Mucosa of descending colon (tissue), 3 donors: ENCODE measurements at regions not wholly inside any gene's neighbourhood (a gene's known extent, or its start where the extent isn't known, plus 50 kb on each side); places are given as distances from the start of the nearest gene placed in this dataset.

ENCODE experiments used
- ATAC-seq: fragments of 200-7000 bp; cut with Tn5 transposase; one replicate; pipeline ENCODE4 v1.9.1; 2020; ENCODE audit warnings: mild to moderate bottlenecking, moderate library complexity
- DNase-seq, 3 donors: peaks; one replicate each; pipeline ENCODE4 v3.0.0-alpha.2; 2020
- H3K36me3 ChIP-seq: fragments of 200-600 bp; one replicate; pipeline ENCODE4 v1.8.0; 2021; ENCODE audit warnings: low read depth, mild to moderate bottlenecking
- H3K4me1 ChIP-seq: fragments of 200-600 bp; one replicate; pipeline ENCODE4 v1.8.0; 2021; ENCODE audit warnings: low read depth, mild to moderate bottlenecking
- H3K4me3 ChIP-seq: fragments of 200-600 bp; one replicate; pipeline ENCODE4 v1.8.0; 2021; ENCODE audit warnings: mild to moderate bottlenecking
- H3K9me3 ChIP-seq: fragments of 200-600 bp; one replicate; pipeline ENCODE4 v1.8.0; 2021; ENCODE audit warnings: mild to moderate bottlenecking
- CTCF ChIP-seq: fragments of 200-600 bp; IDR thresholded peaks from one replicate; pipeline ENCODE4 v1.8.0; 2022; ENCODE audit warnings: antibody characterized with exemption, mild to moderate bottlenecking
- intact Hi-C, 2 donors: fragments of 100-400 bp; cut with DNase I in 1 of 2; cut with micrococcal nuclease in 1 of 2; formaldehyde crosslinking; loops; one replicate each; pipeline versions ENCODE4 v1.11.0 to v1.11.1; 2022; cut with DNase I, micrococcal nuclease
- donor health status: DM: no; HTN: no; CAD: no; lungs with moderate emphysema.
- donor health status: DM: no; HTN: no; CAD: no.
- donor health status: DM: no; HTN: yes; CAD: no.

DNA sequence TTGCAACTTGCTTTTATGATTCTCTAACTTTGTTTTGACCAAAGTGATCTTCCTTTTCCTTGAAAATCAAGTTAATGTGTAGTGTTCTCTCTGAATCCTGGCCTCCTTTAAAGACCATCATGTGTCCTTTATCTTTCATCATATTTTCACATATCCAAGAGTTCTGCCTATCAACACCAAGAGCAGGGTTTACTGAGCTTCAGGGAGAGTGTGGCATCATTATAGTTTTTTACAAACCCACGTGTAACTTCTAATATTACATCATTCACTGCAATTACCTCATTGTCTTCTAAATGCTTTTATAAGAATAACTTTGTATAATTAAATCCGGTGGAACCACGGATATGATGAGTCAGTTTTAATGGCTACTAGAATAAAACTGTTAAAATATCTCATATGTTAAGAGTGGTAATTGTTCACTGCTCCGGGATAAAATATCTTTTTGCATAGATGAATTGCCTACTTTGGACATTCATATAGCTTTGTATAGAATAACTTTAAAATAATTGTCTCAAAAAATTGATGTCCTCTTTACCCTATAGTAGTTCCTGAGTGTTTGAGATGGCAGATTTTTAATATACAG lies 248.8 kb upstream of the GRM7 start:
- Histone ChIP-seq H3K36me3 (no peaks in the 10 kb centered on the region), H3K4me1 (no peaks in the 10 kb centered on the region), H3K4me3 (no peak overlapping the region), H3K9me3 (no peaks in the 10 kb centered on the region)
- DNase-seq: no peak
- TF ChIP-seq CTCF: no peak
- no peak for ATAC-seq
- intact Hi-C loops: no loop called here

DNA sequence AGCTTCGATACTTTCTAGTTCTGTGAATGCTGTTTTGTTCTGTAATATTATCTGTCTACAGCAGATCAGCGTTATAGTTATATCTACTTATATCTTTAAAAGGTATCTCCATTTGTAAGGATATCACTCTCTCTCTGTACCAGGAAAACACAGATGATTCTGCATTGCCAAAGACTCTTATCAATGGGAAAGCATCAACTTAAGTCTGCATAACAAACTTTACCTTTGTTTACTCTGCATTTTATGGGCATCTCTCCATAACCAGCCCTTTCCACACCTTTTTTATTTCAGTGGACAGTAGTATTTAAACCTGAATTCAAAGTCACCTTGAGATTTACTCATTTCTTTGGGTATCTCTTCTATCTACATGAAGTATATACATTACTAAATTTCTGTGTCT lies 238.7 kb upstream of the GRM7 start:
- no peak overlapping the region for H3K4me3 ChIP-seq
- H3K4me1 ChIP-seq: no peaks in the 10 kb centered on the region
- peak; percentile 82 for ATAC-seq
- intact Hi-C loops: no loop called here
- no peak for TF ChIP-seq CTCF
- no peak for DNase-seq
- no peaks in the 10 kb centered on the region for H3K9me3 ChIP-seq
- H3K36me3 ChIP-seq: no peaks in the 10 kb centered on the region

DNA sequence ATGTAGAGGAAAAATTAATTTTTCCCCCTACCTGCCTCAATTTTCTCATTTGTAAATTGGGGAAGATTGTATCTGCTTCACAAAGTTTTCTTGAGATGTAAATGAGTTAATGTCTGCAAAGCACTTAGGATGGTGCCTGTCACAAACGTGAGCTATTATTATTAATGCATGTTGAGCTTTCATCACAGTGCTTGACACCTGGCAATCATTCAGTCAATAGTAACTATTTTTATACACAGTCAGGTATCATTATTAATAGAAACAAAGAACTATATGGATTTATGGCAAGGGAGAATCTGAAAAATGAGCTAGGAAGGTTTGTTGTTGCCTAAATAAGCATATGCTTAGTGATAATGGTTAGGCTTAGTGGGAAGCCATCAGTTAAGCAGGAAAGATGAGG lies 238.2 kb upstream of the GRM7 start:
- TF ChIP-seq CTCF: no peak
- no peak for DNase-seq
- Histone ChIP-seq H3K36me3 (no peaks in the 10 kb centered on the region), H3K4me3 (no peak overlapping the region), H3K4me1 (no peaks in the 10 kb centered on the region), H3K9me3 (no peaks in the 10 kb centered on the region)
- intact Hi-C loops: no loop called here
- no peak for ATAC-seq

DNA sequence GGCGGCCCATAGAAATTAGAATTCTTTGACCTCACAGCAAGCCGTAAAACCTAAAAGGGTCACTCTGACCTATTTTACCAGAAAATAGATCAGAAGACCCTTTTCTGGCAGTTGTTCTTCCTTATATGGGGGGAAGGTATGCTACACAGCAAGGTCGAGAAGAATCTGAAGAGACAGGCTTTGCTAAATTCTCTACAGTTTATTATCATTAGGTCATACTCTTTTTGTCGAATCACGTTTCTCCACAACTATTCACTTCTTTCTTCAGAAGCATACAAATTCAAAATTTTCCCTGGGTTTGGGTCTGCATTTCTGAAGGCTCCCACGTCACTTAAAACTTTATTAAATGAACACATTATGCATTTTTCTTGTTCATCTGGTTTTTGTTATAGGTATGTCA lies 229.5 kb upstream of the GRM7 start:
- no peaks in the 10 kb centered on the region for H3K4me1 ChIP-seq
- no peak overlapping the region for H3K4me3 ChIP-seq
- intact Hi-C loops: no loop called here
- H3K9me3 ChIP-seq: no peaks in the 10 kb centered on the region
- ATAC-seq: no peak
- H3K36me3 ChIP-seq: no peaks in the 10 kb centered on the region
- DNase-seq: no peak
- TF ChIP-seq CTCF: no peak

DNA sequence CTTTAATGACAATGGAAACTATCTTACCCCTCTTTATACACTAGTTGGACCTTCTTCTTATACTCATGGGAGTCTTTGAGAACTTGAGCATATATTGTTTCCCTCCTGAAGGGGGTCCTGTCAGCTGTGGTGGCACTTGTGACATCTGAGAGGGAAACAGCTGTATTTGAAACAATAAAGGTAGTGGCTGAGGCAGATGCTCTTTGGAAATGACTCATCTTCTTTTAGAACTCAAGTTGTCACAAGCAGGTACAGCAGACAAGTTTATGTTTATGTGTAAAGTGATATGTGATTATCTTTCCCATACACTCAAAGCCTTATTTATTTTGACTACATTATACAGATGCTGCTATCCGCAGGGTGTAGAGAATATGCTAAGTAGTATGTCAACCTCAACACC lies 220.0 kb upstream of the GRM7 start:
- ATAC-seq (no peak), DNase-seq (no peak)
- no peaks in the 10 kb centered on the region for H3K4me1 ChIP-seq
- intact Hi-C loops: no loop called here
- TF ChIP-seq CTCF: no peak
- H3K36me3 ChIP-seq: no peaks in the 10 kb centered on the region
- H3K9me3 ChIP-seq: no peaks in the 10 kb centered on the region
- H3K4me3 ChIP-seq: no peak overlapping the region
